NCI-H2081 (cell line): ENCODE measurements at regions not wholly inside any gene's neighbourhood (a gene's known extent, or its start where the extent isn't known, plus 50 kb on each side); places are given as distances from the start of the nearest gene placed in this dataset.
A peak's percentile ranks its signal among the peaks of the same experiment; 100 is the strongest.

Experiments
- DNase-seq, 2 experiments: peaks; one replicate each; lab custom pipeline; 2025; lab: John Stamatoyannopoulos, UW

GRCh38 chr5:74954919-74955318, 88.7 kb upstream of the FAM169A start:
- DNase-seq, result no peak

GRCh38 chr5:74953937-74954720, 87.9 kb upstream of the FAM169A start:
- no peak for DNase-seq

GRCh38 chr5:74953554-74953936, 87.4 kb upstream of the FAM169A start:
- no peak for DNase-seq

DNA sequence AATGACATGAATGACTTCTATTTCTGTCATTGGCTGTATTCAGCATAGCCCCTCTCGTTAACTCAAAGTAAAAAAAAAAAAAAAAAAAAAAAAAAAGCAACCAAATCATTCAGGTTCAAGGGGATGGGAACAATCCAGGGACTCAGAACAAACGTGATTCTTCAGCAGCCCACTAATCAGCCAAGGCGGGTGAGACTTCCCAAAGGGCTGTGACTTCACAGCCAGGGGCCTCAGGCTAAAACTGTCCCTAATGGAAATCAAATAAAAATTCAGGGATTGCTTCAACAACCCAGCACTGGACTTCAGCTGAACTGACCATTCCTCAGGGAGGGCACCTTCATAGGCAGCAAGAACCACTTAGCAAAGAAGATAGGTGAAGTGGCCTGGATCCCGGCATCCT, 86.2 kb upstream of the FAM169A start:
- DNase-seq, result no peak

GRCh38 chr5:74951865-74952264, 85.7 kb upstream of the FAM169A start:
- no peak for DNase-seq

DNA sequence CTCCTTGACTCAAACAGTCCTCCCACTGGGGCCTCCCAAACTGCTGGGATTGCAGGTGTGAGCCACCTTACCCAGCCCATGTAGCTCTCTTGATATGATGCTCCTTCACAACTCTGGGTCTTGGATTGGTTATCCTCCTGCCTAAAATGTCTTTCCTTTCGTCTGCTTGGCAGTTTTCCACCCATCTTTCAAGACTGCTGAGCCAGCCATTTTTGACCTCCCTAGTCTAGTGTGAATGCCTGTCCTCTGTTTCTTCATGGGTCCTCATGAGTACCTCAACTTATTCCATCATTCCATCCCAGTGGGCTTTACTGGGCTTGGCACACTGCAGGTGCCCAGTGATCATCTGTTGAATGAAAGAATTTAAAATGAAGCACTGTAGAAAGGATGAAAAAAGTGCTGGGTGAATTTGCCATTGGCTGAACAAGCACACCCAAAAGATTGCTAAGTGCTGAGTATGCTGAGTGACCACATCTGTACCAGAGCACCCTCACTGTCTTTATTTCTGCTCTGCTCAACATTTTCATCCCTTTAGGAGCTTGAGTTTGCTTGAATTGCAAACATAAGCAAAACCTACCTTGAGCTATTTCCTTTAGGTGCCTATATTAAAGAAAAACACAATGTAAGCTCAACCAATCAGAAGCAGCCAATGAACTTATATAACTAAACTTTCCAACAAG, 84.8 kb upstream of the FAM169A start:
- DNase-seq, result no peak

- DNase-seq, result no peak
Observed at GRCh38 chr5:74949976-74950375, 83.8 kb upstream of the FAM169A start.

DNA sequence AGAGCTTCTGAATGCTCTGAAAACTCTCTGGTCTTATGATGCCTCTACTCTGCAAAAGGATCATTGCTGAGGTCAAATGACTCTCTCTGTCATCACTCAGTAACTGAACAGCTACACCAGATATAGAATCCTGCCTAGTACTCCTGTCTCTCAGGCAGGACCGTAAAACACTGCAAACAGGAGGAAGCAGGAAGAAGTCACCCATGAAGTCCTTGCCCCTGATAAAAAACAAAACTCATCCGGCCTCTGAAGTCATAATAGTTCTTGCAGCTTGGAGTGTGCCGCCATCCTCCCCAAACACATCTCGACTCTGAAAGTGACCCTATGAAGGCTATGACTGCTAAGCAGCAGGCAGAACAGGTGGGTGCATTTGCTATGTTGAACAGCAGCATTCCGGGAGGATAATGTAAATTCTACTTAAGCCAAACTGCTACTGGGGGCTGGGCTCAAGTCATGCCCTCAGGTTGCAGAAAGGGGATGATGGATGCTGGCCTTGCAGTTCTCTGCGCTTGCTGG, 81.9 kb upstream of the FAM169A start:
- DNase-seq, result no peak

DNA sequence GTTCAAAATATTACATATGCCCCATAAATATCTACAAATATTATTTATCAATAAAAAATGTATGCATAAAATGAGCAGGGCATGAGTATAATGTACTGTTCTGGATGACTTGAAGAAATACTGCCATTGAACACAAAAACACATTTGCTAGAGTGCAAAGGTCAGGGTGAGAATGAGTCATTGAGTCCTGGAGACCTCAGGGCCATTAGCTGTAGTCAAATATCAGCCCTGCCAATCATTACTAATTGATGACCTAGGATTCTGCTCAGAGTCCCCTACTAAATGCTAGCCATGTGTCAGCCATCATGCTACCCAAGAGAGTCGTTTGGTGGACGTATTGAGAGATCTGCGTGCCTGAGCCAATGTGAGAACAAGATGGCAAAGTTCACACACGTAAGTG, 80.3 kb upstream of the FAM169A start:
- no peak for DNase-seq

- DNase-seq, result no peak
Observed at GRCh38 chr5:74945561-74946165, 79.5 kb upstream of the FAM169A start.

- no peak for DNase-seq
Observed at GRCh38 chr5:74943905-74944304, 77.7 kb upstream of the FAM169A start.

DNA sequence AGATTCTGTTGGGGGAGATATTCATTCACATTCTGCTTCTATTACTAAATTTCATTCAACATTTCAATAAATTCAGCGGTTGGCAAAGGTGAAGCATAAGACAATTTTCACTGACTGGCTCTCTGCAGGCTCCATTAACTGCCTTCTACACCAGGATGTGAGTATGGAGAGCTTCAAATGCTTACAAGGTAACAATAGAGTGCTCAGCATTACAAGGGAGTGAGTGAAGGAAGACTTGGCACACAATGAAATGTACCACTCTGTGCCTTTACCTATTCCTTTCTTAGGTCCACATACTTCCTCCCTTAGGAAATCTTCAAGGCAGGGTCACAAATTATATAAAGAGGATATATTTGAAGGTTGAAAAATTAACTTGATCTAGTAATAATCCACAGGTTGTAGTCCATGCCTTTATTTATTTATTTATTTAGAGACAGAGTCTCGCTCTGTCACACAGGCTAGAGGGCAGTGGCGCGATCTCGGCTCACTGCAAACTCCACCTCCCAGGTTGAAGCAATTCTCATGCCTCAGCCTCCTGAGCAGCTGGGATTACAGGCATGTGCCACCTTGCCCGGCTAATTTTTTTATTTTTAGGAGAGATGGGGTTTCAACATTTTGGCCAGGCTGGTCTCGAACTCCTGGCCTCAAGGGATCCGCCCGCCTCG, 76.6 kb upstream of the FAM169A start:
- DNase-seq, result no peak

GRCh38 chr5:74940782-74941353, 74.7 kb upstream of the FAM169A start:
- DNase-seq, result no peak

DNA sequence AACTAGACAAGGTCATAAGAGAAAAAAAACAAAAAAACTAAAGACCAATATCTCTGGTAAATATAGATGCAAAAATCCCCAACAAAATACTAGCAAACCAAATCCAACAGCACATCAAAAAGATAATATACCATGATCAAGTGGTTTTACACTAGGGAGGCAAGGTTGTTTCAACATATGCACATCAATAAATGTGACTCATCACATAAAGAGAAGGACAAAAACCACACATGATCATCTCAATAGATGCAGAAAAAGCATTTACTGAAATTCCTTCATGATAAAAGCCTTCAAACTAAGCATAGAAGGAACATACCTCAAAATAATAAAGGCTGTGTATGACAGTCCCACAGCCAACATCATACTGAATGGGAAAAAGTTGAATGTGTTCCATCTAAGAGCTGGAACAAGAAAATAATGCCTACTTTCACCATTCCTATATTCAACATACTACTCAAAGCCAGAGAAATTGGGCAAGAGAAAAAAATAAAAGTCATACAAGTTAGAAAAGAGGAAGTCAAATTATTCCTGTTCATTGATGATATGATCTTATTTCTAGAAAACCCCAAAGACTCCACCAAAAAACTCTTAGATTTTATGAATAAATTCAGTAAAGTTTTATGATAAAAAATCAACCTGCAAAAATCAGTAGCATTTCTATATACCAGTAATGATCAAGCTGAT, 72.2 kb upstream of the FAM169A start:
- no peak for DNase-seq

- no peak for DNase-seq
Observed at GRCh38 chr5:74935752-74936091, 69.5 kb upstream of the FAM169A start.

GRCh38 chr5:74934949-74935751, 69.0 kb upstream of the FAM169A start:
- no peak for DNase-seq

GRCh38 chr5:74927336-74927735, 61.1 kb upstream of the FAM169A start:
- DNase-seq, result no peak

DNA sequence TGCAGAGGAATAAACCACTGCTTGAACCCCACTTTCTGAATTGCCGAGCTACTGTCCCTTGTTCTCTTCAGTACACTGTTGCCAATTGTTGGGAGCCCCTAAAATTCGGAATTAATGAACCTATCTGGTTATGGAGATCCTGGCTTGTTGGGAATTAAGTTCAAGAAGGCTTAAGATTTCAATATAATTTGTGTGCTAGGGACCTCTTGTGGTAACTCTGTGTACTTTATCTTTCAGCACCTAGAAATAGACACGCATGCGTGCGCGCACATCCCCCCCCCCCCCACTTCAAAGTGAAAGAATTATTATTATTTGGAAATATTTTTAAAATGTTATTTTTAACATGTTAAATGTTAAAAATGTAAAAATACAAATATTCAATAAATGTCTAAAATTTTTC, 53.3 kb upstream of the FAM169A start:
- DNase-seq, result peak in 1 of 2 experiments; percentile 28

- no peak for DNase-seq
Observed at GRCh38 chr5:74919041-74919440, 52.9 kb upstream of the FAM169A start.

GRCh38 chr5:74918232-74918669, 52.1 kb upstream of the FAM169A start:
- no peak for DNase-seq
